H1 (cell line): ENCODE measurements at regions not wholly inside any gene's neighbourhood (a gene's known extent, or its start where the extent isn't known, plus 50 kb on each side); places are given as distances from the start of the nearest gene placed in this dataset.

Experiments used
- CTCF ChIA-PET: fragments of 300-600 bp; sonication (Branson Sonifier 250); formaldehyde crosslinking; loops from one replicate; lab custom pipeline; 2021; ENCODE audit not compliant: partially characterized antibody; lab: Charles Lee
- POLR2A ChIA-PET: fragments of 300-600 bp; sonication (Branson Sonifier 250); formaldehyde crosslinking; loops from one replicate; lab custom pipeline; 2021; ENCODE audit warnings: inconsistent platforms; ENCODE audit not compliant: partially characterized antibody; lab: Charles Lee
- DNase-seq, 2 experiments: peaks; one replicate each; pipeline versions ENCODE4 v3.0.0 to v3.0.0-alpha.2; 2010 to 2022; ENCODE audit warnings: low spot score in 2 of 2, low read depth in 1 of 2, mixed read lengths in 1 of 2
- FAIRE-seq: peaks from 2 replicates; lab custom pipeline; 2011; peaks lifted over from hg19 to GRCh38; lab: Jason Lieb, UNC
- H2AFZ ChIP-seq: 2 replicates; pipeline ENCODE4 v1.8.1; 2012; ENCODE audit warnings: low read length, inconsistent platforms
- H2AK5ac ChIP-seq: 2 replicates; pipeline ENCODE4 v1.6.1; 2013; ENCODE audit warnings: low read depth, low read length
- H2BK120ac ChIP-seq: replicated peaks from 2 replicates; pipeline ENCODE3; 2013; ENCODE audit warnings: low read depth, low read length, inconsistent platforms
- H2BK12ac ChIP-seq: 2 replicates; pipeline ENCODE4 v1.6.1; 2013; ENCODE audit warnings: low read depth, low read length
- H2BK15ac ChIP-seq: 2 replicates; pipeline ENCODE4 v1.6.1; 2013; ENCODE audit warnings: low read length
- H2BK20ac ChIP-seq: 2 replicates; pipeline ENCODE4 v1.6.1; 2013; ENCODE audit warnings: low read length
- H2BK5ac ChIP-seq: 2 replicates; pipeline ENCODE4 v1.6.1; 2013; ENCODE audit warnings: low read depth, low read length
- H3K14ac ChIP-seq: 2 replicates; pipeline ENCODE4 v1.6.1; 2013; ENCODE audit warnings: inconsistent platforms; ENCODE audit not compliant: insufficient read length
- H3K18ac ChIP-seq: 2 replicates; pipeline ENCODE4 v1.6.1; 2013; ENCODE audit warnings: low read length; ENCODE audit errors: extremely low read depth
- H3K23ac ChIP-seq: 2 replicates; pipeline ENCODE4 v1.6.1; 2013; ENCODE audit warnings: inconsistent platforms; ENCODE audit not compliant: insufficient read length
- H3K23me2 ChIP-seq: 2 replicates; pipeline ENCODE4 v1.6.1; 2013; ENCODE audit warnings: low read depth, low read length
- H3K27ac ChIP-seq: 2 replicates; pipeline ENCODE4 v1.6.1; 2011; ENCODE audit warnings: low read depth, low read length, inconsistent platforms
- H3K27me3 ChIP-seq, 4 experiments: replicated peaks in 1 of 4; 1 replicate in 1 of 4; 2 replicates in 3 of 4; pipeline versions ENCODE4 v1.6.1 to v1.8.1; 2011 to 2013; ENCODE audit warnings: low read length in 3 of 4, mild to moderate bottlenecking in 3 of 4, inconsistent platforms in 2 of 4, mixed read lengths in 2 of 4, moderate library complexity in 1 of 4; ENCODE audit not compliant: control insufficient read depth in 3 of 4, insufficient read depth in 3 of 4; ENCODE audit errors: extremely low read depth in 1 of 4
- H3K36me3 ChIP-seq, 4 experiments: 2 replicates each; pipeline versions ENCODE4 v1.6.1 to v1.8.1; 2011 to 2013; ENCODE audit warnings: mild to moderate bottlenecking in 4 of 4, low read length in 3 of 4, moderate library complexity in 2 of 4, control low read depth in 1 of 4, inconsistent platforms in 1 of 4; ENCODE audit not compliant: insufficient read depth in 4 of 4, control insufficient read depth in 2 of 4
- H3K4ac ChIP-seq: replicated peaks from 2 replicates; pipeline ENCODE3; 2013; ENCODE audit warnings: low read length, low read depth, mixed read lengths, inconsistent platforms; ENCODE audit not compliant: insufficient read length
- H3K4me1 ChIP-seq, 4 experiments: replicated peaks in 1 of 4; 1 replicate in 1 of 4; 2 replicates in 3 of 4; pipeline versions ENCODE4 v1.6.1 to v1.8.1; 2011 to 2013; ENCODE audit warnings: low read length in 3 of 4, inconsistent platforms in 2 of 4, mixed read lengths in 1 of 4; ENCODE audit not compliant: insufficient read depth in 4 of 4, control insufficient read depth in 3 of 4
- H3K4me2 ChIP-seq, 2 experiments: 2 replicates each; pipeline versions ENCODE4 v1.6.1 to v1.8.1; 2011 to 2013; ENCODE audit warnings: low read depth in 2 of 2, low read length in 2 of 2, control low read depth in 1 of 2, inconsistent platforms in 1 of 2, mild to moderate bottlenecking in 1 of 2; ENCODE audit not compliant: insufficient read depth in 1 of 2
- H3K4me3 ChIP-seq, 4 experiments: fragments of 200-600, 300-600 bp in 1 of 4; sonication (generic), shearing (Covaris generic), sonication (Bioruptor Twin) in 1 of 4; 2 replicates each; pipeline versions ENCODE4 v1.5.1 to v1.8.1; 2011 to 2016; ENCODE audit warnings: low read length in 4 of 4, low read depth in 3 of 4, control low read depth in 2 of 4, inconsistent platforms in 2 of 4, mild to moderate bottlenecking in 2 of 4, mixed read lengths in 1 of 4, moderate library complexity in 1 of 4; ENCODE audit not compliant: insufficient read depth in 2 of 4; ENCODE audit errors: extremely low read depth in 1 of 4
- H3K56ac ChIP-seq: replicated peaks from 2 replicates; pipeline ENCODE3; 2013; ENCODE audit warnings: low read depth, mild to moderate bottlenecking, mixed read lengths, low read length, inconsistent platforms; ENCODE audit not compliant: insufficient read length
- H3K79me1 ChIP-seq: 2 replicates; pipeline ENCODE4 v1.6.1; 2013; ENCODE audit warnings: low read depth, low read length, control low read depth
- H3K79me2 ChIP-seq, 2 experiments: 2 replicates each; pipeline versions ENCODE4 v1.6.1 to v1.8.1; 2012 to 2013; ENCODE audit warnings: low read length in 2 of 2, mild to moderate bottlenecking in 2 of 2, inconsistent platforms in 1 of 2; ENCODE audit not compliant: insufficient read depth in 2 of 2, control insufficient read depth in 1 of 2
- H3K9ac ChIP-seq, 4 experiments: replicated peaks in 1 of 4; 1 replicate in 1 of 4; 2 replicates in 3 of 4; pipeline versions ENCODE4 v1.6.1 to v1.8.1; 2011 to 2013; ENCODE audit warnings: low read depth in 3 of 4, low read length in 3 of 4, control low read depth in 2 of 4, mild to moderate bottlenecking in 2 of 4, moderate library complexity in 2 of 4, inconsistent platforms in 1 of 4; ENCODE audit errors: extremely low read depth in 1 of 4
- H3K9me3 ChIP-seq, 2 experiments: 2 replicates each; pipeline versions ENCODE4 v1.6.1 to v1.8.1; 2012 to 2013; ENCODE audit warnings: mild to moderate bottlenecking in 2 of 2, moderate library complexity in 2 of 2, control low read depth in 1 of 2, inconsistent platforms in 1 of 2, low read depth in 1 of 2, low read length in 1 of 2, mixed read lengths in 1 of 2; ENCODE audit not compliant: insufficient read depth in 2 of 2
- H4K20me1 ChIP-seq, 2 experiments: replicated peaks in 1 of 2; 2 replicates each; pipeline versions ENCODE3 to v1.8.1; 2011 to 2013; ENCODE audit warnings: inconsistent platforms in 2 of 2, low read length in 2 of 2, mild to moderate bottlenecking in 1 of 2; ENCODE audit not compliant: insufficient read depth in 2 of 2, control insufficient read depth in 1 of 2
- H4K5ac ChIP-seq: 2 replicates; pipeline ENCODE4 v1.6.1; 2013; ENCODE audit warnings: low read length, low read depth, mixed read lengths, inconsistent platforms; ENCODE audit not compliant: insufficient read length
- H4K8ac ChIP-seq: 2 replicates; pipeline ENCODE4 v1.8.0; 2013; ENCODE audit warnings: mild to moderate bottlenecking, moderate library complexity, low read length, inconsistent platforms; ENCODE audit not compliant: insufficient read depth; ENCODE audit errors: extremely low read depth
- H4K91ac ChIP-seq: replicated peaks from 2 replicates; pipeline ENCODE3; 2013; ENCODE audit warnings: low read length, mixed read lengths, inconsistent platforms; ENCODE audit not compliant: insufficient read length
- CBX5 ChIP-seq: fragments of 300-800, 300-1000 bp; sonication (generic); IDR thresholded peaks from 2 replicates; pipeline ENCODE4 v1.7.1; 2016; ENCODE audit warnings: antibody characterized with exemption, low read length, low read depth
- CBX8 ChIP-seq: fragments of 300-800, 300-1000 bp; sonication (generic); IDR thresholded peaks from 2 replicates; pipeline ENCODE4 v1.7.1; 2016; ENCODE audit warnings: low read depth, low read length, borderline replicate concordance
- CHD1 ChIP-seq: IDR thresholded peaks from 2 replicates; pipeline ENCODE4 v1.6.1; 2012; ENCODE audit warnings: low read depth, low read length, improper control_type of control experiment
- CHD2 ChIP-seq: IDR thresholded peaks from 2 replicates; pipeline ENCODE4 v1.6.1; 2012; ENCODE audit warnings: low read length, improper control_type of control experiment
- MAFK ChIP-seq: IDR thresholded peaks from 2 replicates; pipeline ENCODE4 v1.6.1; 2012; ENCODE audit warnings: low read depth, mild to moderate bottlenecking, improper control_type of control experiment, low read length
- SIRT6 ChIP-seq: IDR thresholded peaks from one replicate; pipeline ENCODE4 v1.7.1; 2012; ENCODE audit warnings: low read length, inconsistent platforms
- SP2 ChIP-seq: IDR thresholded peaks from 2 replicates; pipeline ENCODE4 v1.6.1; 2012; ENCODE audit warnings: mild to moderate bottlenecking, low read length, inconsistent platforms
- WGBS, 2 experiments: shearing (Covaris generic) in 1 of 2; methylation state at CpG; one replicate each; pipeline versions ENCODE4 v1.1.6 to v1.1.7; 2013 to 2015; ENCODE audit warnings: low lambda C conversion rate in 2 of 2, mixed read lengths in 2 of 2, inconsistent platforms in 1 of 2, low coverage in 1 of 2, missing lambda C conversion rate in 1 of 2; ENCODE audit not compliant: insufficient replicate concordance in 2 of 2, insufficient coverage in 1 of 2, insufficient read length in 1 of 2; ENCODE audit errors: extremely low coverage in 1 of 2, missing lambda C conversion rate in 1 of 2; 5-methylcytosine and 5-hydroxymethylcytosine counted together

GRCh38 chr2:83959266-83959665, 499.8 kb downstream of the SUCLG1 start:
- TF ChIP-seq CHD1 (no peak), CHD2 (no peak), CBX5 (no peak), MAFK (no peak), SP2 (no peak), SIRT6 (no peak), CBX8 (no peak)

More at GRCh38 chr2:83959266-83959665, 499.8 kb downstream of the SUCLG1 start:
- CTCF ChIA-PET, result interaction anchor here (1.1 kb wide), 1 partner anchor 68 kb away, joined by 4 read pairs; no protein-coding TSS in a partner anchor
- Histone ChIP-seq H3K9me3 (no peaks in the 10 kb centered on the region), H3K79me1 (no peaks in the 10 kb centered on the region), H3K18ac (no peak overlapping the region), H3K9ac (no peak overlapping the region), H3K27me3 (no peaks in the 10 kb centered on the region), H2AFZ (peak overlapping the region; percentile 44; the same call in 1 of the 2 replicates), H3K79me2 (no peaks in the 10 kb centered on the region), H2BK12ac (no peak overlapping the region), H2AK5ac (no peak overlapping the region), H3K23me2 (no peaks in the 10 kb centered on the region), H3K4ac (no peak overlapping the region), H4K20me1 (no peaks in the 10 kb centered on the region), H4K91ac (no peak overlapping the region), H2BK20ac (no peak overlapping the region), H3K14ac (no peak overlapping the region), H2BK120ac (no peak overlapping the region), H3K36me3 (no peaks in the 10 kb centered on the region), H3K56ac (no peak overlapping the region), H4K5ac (no peak overlapping the region), H3K4me3 (no peak overlapping the region), H3K4me2 (no peak overlapping the region), H3K23ac (no peak overlapping the region), H3K4me1 (no peaks in the 10 kb centered on the region), H4K8ac (no peak overlapping the region), H3K27ac (no peak overlapping the region), H2BK5ac (no peak overlapping the region), H2BK15ac (no peak overlapping the region)
- FAIRE-seq (no peak), DNase-seq (no peak)
- 89% methylated on average over 2 of the region's 2 CpGs; no CpG with 5 or more reads in 1 of the 2 experiments for WGBS, 2 experiments
- POLR2A ChIA-PET, result no interaction called here
